ENCODE measurements at regions not wholly inside any gene's neighbourhood (a gene's known extent, or its start where the extent isn't known, plus 50 kb on each side); places are given as distances from the start of the nearest gene placed in this dataset.
"Not testable (repeated sequence)": the region's sequence is repeated elsewhere in the genome, so short reads cannot be mapped to it uniquely, and the experiment has no call there.

- Mint-ChIP-seq H3K27me3 (peaks cover 6% of the 10 kb centered on the region), H3K9me3 (no peaks in the 10 kb centered on the region), H3K4me3 (no peak overlapping the region), H3K4me1 (peaks cover 7% of the 10 kb centered on the region), H3K36me3 (no peaks in the 10 kb centered on the region), H3K27ac (no peak overlapping the region)
- no peak for DNase-seq
Observed at GRCh38 chr16:9141813-9142212, 50.4 kb downstream of the HAPSTR1 start.

DNA sequence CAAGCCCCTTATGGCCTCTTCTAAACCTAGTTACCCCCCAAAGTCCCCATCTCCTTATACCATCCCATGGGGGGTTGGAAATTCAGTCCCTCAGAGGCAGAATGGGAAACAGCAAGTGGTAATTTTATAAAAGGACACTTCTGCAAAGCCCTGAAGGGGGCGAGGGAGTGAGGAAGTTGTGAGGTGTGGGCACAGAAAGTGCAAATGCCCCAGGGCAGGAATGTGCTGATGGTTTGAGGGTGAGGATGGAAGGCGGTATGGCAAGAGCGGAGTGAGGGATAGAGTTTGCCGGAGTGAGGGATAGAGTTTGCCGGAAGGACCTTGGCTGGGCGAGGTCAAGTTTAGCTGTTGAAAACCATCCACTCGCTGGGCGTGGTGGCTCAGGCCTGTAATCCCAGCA lies 52.7 kb downstream of the HAPSTR1 start:
- Mint-ChIP-seq H3K27ac (no peak overlapping the region), H3K9me3 (no peaks in the 10 kb centered on the region), H3K36me3 (no peaks in the 10 kb centered on the region), H3K4me1 (peaks cover 6% of the 10 kb centered on the region), H3K27me3 (peaks cover 6% of the 10 kb centered on the region), H3K4me3 (no peak overlapping the region)
- DNase-seq, result no peak

DNA sequence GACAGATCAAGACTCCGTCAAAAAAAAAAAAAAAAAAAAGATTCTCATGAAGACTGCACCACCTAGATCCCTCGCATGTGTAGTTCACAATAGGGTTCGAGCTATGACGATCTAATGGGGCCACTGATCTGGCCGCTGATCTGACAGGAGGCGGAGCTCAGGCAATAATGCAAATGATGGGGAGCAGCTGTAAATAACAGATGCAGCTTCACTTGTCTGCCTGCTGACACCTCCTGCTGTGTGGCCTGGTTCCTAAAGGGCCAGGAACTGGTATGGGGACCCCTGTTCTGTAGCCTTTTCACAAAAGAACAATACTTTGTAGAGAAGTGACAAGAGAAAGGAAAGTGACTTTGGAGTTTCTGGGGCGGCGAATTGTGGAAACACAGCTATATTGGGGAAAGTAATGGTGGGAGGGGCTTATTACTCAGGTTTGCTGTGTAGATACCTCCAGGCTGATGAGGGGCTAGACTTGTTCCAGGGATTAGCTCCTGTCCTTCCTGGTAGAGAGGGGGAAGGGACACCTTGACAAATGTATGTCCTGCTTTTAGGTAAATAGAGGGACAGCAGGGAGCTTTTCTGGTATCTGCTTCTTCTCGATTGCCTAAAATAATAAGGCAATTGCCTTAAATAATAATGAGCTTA lies 57.1 kb downstream of the HAPSTR1 start:
- Mint-ChIP-seq H3K4me3 (no peak overlapping the region), H3K36me3 (no peaks in the 10 kb centered on the region), H3K9me3 (no peaks in the 10 kb centered on the region), H3K4me1 (no peaks in the 10 kb centered on the region), H3K27ac (no peak overlapping the region), H3K27me3 (no peaks in the 10 kb centered on the region)
- no peak for DNase-seq

DNA sequence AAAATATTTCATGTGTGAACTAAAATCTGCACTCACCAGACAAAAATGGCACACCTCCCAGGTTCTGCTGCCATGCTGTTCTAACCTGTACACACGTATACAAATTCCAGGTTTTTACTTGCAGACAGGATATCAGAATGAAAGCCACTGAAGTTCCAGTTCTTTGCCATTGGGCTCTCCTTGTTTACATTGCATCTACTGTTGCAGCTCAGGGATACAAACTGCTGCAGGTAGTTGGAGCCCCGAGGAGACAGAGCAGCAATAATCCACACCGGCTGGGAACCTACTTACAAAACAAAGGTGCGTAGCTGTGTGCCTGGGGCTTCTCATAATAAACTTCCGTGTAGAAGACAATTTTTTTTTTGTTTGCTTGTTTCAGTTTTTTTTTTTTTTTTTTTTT lies 59.6 kb downstream of the HAPSTR1 start:
- no peak overlapping the region for H3K4me3 Mint-ChIP-seq
- H3K36me3 Mint-ChIP-seq, result no peaks in the 10 kb centered on the region
- peaks cover 22% of the 10 kb centered on the region for H3K27me3 Mint-ChIP-seq
- H3K4me1 Mint-ChIP-seq, result no peaks in the 10 kb centered on the region
- H3K27ac Mint-ChIP-seq, result no peak overlapping the region
- H3K9me3 Mint-ChIP-seq, result no peaks in the 10 kb centered on the region
- no peak for DNase-seq

GRCh38 chr16:9151597-9151996 lies 60.2 kb downstream of the HAPSTR1 start:
- Mint-ChIP-seq H3K4me1 (no peaks in the 10 kb centered on the region), H3K36me3 (no peaks in the 10 kb centered on the region), H3K27ac (no peak overlapping the region), H3K9me3 (no peaks in the 10 kb centered on the region), H3K4me3 (no peak overlapping the region), H3K27me3 (peaks cover 24% of the 10 kb centered on the region)
- DNase-seq, result no peak

GRCh38 chr16:9152649-9153501 lies 61.4 kb downstream of the HAPSTR1 start:
- Mint-ChIP-seq H3K9me3 (no peaks in the 10 kb centered on the region), H3K4me3 (no peak overlapping the region), H3K4me1 (no peaks in the 10 kb centered on the region), H3K27me3 (peaks cover 24% of the 10 kb centered on the region), H3K36me3 (no peaks in the 10 kb centered on the region), H3K27ac (no peak overlapping the region)
- DNase-seq, result no peak

DNA sequence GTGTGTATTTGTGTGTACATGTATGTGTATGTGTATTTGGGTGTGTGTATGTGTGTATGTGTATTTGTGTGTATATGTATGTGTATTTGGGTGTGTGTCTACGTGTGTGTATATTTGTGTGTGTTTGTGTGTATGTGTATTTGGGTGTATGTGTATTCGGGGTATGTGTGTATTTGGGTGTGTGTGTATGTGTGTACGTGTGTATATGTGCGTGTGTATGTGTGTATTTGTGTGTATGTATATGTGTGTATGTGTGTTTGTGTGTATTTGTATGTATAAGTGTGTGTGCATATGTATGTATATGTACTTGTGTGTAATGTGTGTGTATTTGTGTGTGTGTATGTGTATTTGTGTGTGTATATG lies 62.0 kb downstream of the HAPSTR1 start:
- Mint-ChIP-seq H3K4me1 (no peaks in the 10 kb centered on the region), H3K4me3 (no peak overlapping the region), H3K36me3 (no peaks in the 10 kb centered on the region), H3K9me3 (no peaks in the 10 kb centered on the region), H3K27ac (no peak overlapping the region), H3K27me3 (peaks cover 24% of the 10 kb centered on the region)
- DNase-seq, result no peak

GRCh38 chr16:9154567-9155410 lies 63.3 kb downstream of the HAPSTR1 start:
- H3K27me3 Mint-ChIP-seq, result peaks cover 33% of the 10 kb centered on the region
- no peak overlapping the region for H3K27ac Mint-ChIP-seq
- no peaks in the 10 kb centered on the region for H3K36me3 Mint-ChIP-seq
- H3K4me3 Mint-ChIP-seq, result no peak overlapping the region
- no peaks in the 10 kb centered on the region for H3K4me1 Mint-ChIP-seq
- H3K9me3 Mint-ChIP-seq, result no peaks in the 10 kb centered on the region
- no peak for DNase-seq

GRCh38 chr16:9155871-9156270 lies 64.4 kb downstream of the HAPSTR1 start:
- H3K4me3 Mint-ChIP-seq, result no peak overlapping the region
- DNase-seq, result no peak
- peaks cover 43% of the 10 kb centered on the region for H3K27me3 Mint-ChIP-seq
- no peaks in the 10 kb centered on the region for H3K36me3 Mint-ChIP-seq
- H3K9me3 Mint-ChIP-seq, result no peaks in the 10 kb centered on the region
- no peaks in the 10 kb centered on the region for H3K4me1 Mint-ChIP-seq
- H3K27ac Mint-ChIP-seq, result no peak overlapping the region

DNA sequence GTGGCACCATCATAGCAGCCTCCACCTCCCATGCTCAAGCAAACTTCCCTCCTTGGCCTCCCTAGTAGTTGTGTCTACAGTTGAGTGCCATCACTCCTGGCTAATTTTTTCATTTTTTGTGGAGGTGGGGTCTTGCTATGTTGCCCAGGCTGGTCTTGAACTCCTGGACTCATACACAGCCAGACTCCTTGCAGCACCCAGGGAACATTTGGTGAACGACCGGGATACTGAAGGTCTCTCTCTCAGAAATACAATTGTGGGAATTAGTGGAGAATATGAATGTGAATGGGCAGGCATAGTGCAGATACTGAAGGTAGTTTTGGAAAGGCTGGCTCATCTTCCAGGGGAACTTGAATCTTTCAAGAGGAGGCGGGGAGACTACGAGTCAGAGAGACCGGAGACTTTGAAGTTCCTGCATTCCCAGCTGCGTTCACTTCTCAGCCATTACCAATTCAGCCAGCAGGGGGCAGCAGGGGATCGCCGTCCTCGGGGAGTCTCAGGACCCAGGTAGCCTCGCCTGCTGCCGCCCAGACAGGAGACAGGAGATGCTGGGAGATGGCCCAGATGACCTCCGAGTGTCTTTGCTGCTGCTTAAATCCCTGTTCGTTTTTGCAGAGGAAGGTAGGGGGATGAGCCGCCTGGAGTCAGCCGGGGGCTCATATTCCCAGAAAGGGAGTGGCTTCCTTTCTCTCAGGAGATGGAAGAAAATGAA lies 68.6 kb downstream of the HAPSTR1 start:
- Mint-ChIP-seq H3K36me3 (no peaks in the 10 kb centered on the region), H3K4me1 (no peaks in the 10 kb centered on the region), H3K4me3 (no peak overlapping the region), H3K9me3 (no peaks in the 10 kb centered on the region), H3K27me3 (peaks cover 31% of the 10 kb centered on the region), H3K27ac (no peak overlapping the region)
- DNase-seq, result peak; percentile 47

GRCh38 chr16:9160551-9160911 lies 69.1 kb downstream of the HAPSTR1 start:
- no peak overlapping the region for H3K4me3 Mint-ChIP-seq
- H3K27ac Mint-ChIP-seq, result no peak overlapping the region
- no peak for DNase-seq
- no peaks in the 10 kb centered on the region for H3K36me3 Mint-ChIP-seq
- peaks cover 26% of the 10 kb centered on the region for H3K27me3 Mint-ChIP-seq
- no peaks in the 10 kb centered on the region for H3K9me3 Mint-ChIP-seq
- H3K4me1 Mint-ChIP-seq, result no peaks in the 10 kb centered on the region

- peaks cover under 1% of the 10 kb centered on the region for H3K27me3 Mint-ChIP-seq
- H3K27ac Mint-ChIP-seq, result no peak overlapping the region
- H3K4me3 Mint-ChIP-seq, result no peak overlapping the region
- DNase-seq, result no peak
- H3K36me3 Mint-ChIP-seq, result no peaks in the 10 kb centered on the region
- H3K9me3 Mint-ChIP-seq, result no peaks in the 10 kb centered on the region
- no peaks in the 10 kb centered on the region for H3K4me1 Mint-ChIP-seq
Observed at GRCh38 chr16:9165681-9166080, 74.2 kb downstream of the HAPSTR1 start.

DNA sequence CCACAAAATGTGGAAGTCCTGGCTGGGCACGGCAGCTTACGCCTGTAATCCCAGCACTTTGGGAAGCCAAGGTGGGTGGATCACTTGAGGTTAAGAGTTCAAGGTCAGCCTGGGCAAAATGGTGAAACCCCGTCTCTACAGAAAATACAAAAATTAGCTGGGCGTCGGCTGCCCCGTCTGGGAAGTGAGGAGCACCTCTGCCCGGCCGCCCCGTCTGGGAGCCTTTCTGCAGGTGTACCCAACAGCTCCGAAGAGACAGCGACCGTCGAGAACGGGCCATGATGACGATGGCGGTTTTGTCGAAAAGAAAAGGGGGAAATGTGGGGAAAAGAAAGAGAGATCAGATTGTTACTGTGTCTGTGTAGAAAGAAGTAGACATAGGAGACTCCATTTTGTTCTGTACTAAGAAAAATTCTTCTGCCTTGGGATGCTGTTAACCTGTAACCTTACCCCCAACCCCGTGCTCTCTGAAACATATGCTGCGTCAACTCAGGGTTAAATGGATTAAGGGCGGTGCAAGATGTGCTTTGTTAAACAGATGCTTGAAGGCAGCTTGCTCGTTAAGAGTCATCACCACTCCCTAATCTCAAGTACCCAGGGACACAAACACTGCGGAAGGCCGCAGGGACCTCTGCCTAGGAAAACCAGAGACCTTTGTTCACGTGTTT lies 75.0 kb downstream of the HAPSTR1 start:
- not testable (repeated sequence) for H3K27me3 Mint-ChIP-seq, DNase-seq, H3K4me1 Mint-ChIP-seq, H3K36me3 Mint-ChIP-seq, H3K27ac Mint-ChIP-seq, H3K9me3 Mint-ChIP-seq, H3K4me3 Mint-ChIP-seq

DNA sequence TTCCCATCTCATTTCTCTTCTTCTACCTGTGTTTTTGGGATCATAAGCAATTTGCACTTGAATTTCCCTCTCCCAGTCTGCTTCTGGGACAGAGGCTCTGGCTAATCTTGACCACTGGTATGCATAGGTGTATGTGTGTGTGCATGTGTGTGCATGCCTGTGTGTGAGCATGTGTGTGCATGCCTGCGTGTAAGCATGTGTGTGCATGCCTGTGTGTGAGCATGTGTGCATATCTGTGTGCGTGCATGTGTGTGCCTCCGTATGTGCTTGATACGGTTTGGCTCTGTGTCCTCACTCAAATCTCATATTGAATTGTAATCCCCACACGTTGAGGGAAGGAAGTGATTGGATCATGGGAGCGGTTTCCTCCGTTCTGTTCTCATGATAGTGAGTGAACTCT lies 77.7 kb downstream of the HAPSTR1 start:
- H3K4me1 Mint-ChIP-seq, result no peaks in the 10 kb centered on the region
- H3K36me3 Mint-ChIP-seq, result no peaks in the 10 kb centered on the region
- no peak for DNase-seq
- no peak overlapping the region for H3K4me3 Mint-ChIP-seq
- H3K27me3 Mint-ChIP-seq, result no peaks in the 10 kb centered on the region
- H3K27ac Mint-ChIP-seq, result no peak overlapping the region
- no peaks in the 10 kb centered on the region for H3K9me3 Mint-ChIP-seq
